ENCODE measurements at regions not wholly inside any gene's neighbourhood (a gene's known extent, or its start where the extent isn't known, plus 50 kb on each side); places are given as distances from the start of the nearest gene placed in this dataset.
"Not testable (repeated sequence)": the region's sequence is repeated elsewhere in the genome, so short reads cannot be mapped to it uniquely, and the experiment has no call there.

DNA sequence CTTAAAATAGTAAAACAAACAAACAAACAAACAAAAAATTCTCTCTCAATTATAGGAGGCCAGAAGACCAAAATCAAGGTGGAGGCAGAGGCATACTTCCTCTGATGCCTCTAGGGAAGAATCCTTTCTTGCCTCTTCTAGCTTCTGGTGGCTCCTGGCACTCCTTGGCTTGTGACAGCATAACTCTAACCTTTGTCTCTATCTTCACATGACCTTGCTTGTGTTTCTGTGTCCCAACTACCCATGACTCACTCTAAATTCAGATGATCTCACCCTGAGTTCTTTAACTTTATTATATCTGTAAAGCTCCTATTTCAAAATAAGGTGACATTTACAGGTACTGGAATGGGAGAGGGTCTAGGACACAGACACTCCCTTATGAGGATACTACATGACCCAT is 88.3 kb upstream of the ANTXRL start:
- DNase-seq (ENCODE audit: low read depth in 2 of 3, low spot score in 2 of 3) = no peak

DNA sequence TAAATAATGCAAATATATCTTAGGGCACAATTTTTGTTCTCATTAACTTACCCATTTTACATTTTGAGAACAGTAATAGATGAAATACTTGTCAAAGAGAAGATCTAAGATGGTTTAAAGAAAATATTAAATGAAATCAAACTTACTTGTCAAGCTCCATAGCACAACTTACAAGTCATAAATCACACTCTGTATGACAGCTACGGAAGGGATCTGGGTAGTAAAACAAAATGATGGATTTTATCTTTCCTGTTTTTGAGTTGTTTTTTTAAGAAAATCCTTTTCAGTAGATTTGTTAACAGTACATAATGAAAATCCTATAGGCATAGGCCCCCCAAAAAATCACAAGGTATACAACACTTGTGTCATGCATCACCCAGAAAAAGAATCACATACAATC is 84.4 kb upstream of the ANTXRL start:
- not testable (repeated sequence) for DNase-seq (ENCODE audit: low read depth in 2 of 3, low spot score in 2 of 3)

DNA sequence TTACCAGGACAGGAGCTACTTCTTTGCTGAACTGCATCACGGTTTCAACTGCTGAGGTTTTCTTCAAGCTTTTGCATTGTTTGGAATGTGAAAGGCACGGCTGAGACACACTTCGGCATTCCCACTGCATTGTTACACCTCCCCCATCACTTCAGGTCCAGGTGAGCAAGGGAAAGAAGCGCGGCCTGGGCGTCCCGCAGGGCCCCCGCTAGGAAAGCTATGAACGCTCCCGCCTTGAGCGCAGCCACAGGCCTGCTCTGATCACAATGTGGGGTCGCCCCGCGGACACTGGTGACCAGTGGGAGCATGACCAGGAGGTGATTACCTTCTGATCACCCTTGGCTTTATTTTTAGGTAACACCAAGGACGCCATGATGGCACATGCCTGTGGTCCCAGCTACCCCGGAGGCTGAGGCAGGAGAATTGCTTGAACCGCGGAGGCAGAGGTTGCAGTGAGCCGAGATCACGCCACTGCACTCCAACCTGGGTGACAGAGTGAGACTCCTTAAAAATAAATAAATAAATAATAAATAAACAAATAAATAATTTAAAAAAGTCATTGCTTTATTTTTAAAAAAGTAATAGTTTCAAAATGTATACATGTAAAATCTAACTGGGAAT is 82.2 kb upstream of the ANTXRL start:
- DNase-seq (ENCODE audit: low read depth in 2 of 3, low spot score in 2 of 3) = not testable (repeated sequence)

DNA sequence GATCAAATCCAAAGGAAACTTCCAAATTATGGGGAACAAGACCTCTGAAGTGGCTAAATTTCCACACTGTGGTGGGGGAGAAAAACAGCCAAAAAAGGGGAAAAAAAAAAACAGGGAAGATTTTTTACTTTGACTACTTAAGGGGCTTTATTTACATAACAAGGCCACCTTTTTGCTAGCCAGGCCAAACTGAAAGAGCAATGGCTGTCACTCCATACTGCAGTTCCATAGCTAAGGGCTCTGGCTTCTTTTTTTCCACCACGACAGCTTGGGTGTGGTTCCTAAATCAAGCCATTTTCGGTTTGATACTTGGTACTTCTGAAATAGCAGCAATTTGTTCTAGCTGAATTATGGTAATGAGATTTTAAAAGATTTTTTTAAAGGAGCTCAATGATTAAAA is 76.4 kb upstream of the ANTXRL start:
- DNase-seq (ENCODE audit: low read depth in 2 of 3, low spot score in 2 of 3) = not testable (repeated sequence)

DNA sequence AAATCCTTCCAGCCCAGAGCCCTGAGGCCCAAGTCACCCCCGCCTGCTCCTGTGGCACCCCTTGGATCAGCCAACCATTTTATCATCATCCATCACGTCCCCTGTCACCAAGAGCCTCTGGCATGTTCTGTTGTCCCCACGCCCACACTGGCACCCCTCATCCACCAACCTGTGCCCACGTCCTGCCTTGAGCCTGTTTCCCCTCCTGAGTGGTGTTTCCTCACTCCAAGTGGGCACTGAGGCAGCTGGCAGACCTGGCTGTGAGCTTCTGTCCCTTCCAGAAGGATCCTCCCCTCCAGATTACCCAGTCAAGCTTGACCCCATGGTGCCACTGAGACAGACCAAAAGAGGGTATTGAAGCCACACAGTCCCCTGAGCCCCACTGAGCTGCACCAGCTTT is 71.4 kb upstream of the ANTXRL start:
- DNase-seq (ENCODE audit: low read depth in 2 of 3, low spot score in 2 of 3) = no peak

DNA sequence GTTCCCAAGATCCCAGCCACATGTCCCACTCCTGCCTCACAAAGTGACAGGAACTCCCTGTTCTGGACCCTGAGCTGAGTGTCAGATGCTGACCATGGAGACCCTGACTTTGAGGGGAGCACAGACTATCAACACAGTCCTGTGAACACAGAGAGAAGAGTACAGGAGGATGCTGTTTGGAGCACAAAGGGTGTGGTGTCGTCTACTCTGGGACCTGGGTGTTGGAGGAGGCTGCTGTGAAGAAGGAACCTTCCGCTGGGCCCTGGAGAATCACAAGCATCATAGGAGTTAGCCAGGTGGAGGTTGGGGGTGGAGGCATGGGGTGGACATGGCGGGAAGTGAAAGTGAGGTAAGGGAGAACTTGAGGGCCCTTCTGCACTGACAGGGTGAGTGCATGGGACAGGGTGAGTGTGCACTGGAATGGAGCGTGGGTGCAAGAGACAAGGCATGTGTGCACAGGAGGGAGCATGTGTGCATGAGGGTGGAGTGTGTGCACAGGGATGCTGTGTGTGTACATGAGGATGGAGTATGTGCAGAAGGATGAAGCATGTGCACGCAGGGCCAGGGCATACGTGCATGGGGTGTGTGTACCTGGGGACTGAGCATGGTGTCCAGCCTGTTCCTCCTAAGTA is 70.7 kb upstream of the ANTXRL start:
- DNase-seq (ENCODE audit: low read depth in 2 of 3, low spot score in 2 of 3) = no peak

DNA sequence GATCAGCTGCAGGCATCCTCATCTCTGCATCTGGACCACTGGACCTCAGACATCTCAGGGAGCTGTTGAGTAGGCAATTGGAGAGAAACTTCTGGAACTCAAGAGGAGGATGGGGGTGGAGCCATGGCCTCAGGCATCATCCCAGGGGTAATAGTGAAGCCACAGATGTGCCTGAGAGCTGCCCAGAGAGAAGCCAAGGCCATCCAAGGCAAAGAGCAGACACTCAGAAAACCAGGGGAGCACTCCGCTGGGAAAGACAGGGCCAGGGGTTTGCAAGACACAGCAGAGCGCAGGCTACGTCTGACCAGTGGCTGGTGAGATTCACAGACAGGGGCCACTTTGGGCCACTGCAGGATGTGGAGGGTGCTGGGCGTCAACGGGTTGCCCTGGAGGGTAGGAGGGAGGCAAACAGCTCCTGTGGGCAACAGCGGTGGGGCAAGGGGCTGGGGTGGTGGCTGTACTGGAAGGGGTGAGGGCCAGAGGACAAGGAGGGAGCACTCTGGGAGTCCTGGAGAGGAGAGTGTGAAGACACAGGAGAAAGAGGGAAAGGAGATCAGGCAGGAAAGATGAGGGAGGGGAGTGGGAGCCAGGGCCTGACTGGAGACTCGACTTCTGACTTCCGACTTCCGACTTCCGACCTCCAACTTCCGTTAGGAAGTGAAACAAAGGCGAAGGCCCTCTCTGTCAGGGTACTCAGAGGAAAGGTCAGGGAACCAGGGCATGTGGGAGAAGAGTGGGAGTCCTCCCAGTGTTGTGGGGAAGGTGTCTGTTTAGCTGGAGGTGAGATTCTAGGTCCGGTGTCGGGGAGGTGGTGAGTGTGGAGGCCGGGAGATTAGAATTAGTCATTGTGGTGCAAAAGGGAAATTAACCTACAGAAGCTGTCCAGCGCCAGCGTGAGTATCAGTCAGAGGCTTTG is 69.7 kb upstream of the ANTXRL start:
- no peak for DNase-seq (ENCODE audit: low read depth in 2 of 3, low spot score in 2 of 3)

DNA sequence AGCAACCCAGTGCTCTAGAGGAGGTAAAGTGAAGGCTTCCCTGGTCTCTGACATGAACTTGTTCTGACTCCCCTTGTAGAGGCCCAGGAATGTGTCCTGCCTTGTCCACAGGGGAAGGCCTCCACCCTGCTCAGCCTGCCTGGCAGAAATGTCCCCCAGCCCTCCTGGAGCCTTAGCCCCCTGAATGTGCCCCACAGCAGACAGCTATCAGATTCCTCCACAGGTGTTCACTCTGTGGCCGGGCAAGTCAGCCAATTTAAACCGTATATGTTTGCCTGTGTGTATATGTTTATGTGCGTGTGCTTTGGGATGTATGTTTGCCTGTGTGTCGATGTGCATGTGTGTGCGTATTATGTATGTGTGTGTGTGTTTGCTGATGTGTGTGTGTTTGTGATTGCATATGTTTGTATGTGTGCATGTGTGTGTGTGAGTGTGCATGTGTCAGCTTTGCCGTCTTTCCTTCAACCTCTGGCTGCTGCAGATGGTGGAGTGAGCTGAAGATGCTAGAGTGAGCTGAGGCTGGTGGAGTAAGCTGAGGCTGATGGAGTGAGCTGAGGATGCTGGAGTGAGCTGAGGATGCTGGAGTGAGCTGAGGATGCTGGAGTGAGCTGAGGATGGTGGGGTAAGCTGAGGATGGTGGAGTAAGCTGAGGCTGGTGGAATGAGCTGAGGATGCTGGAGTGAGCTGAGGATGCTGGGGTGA is 68.9 kb upstream of the ANTXRL start:
- no peak for DNase-seq (ENCODE audit: low read depth in 2 of 3, low spot score in 2 of 3)

DNA sequence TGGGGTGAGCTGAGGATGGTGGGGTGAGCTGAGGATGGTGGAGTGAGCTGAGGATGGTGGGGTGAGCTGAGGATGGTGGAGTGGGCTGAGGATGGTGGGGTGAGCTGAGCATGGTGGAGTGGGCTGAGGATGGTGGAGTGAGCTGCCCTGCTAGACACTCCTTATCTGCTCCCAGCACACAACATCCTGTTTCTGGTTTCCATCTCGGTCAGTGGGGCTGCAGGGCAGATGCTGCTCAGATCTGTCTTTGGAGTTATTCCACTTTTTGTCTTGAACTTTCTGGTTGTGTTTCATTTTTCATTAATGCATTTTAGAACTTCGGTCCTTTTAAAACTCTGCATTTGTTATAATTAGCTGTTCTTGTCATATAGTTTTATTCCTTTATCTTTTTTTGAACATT is 67.9 kb upstream of the ANTXRL start:
- DNase-seq (ENCODE audit: low read depth in 2 of 3, low spot score in 2 of 3) = no peak

DNA sequence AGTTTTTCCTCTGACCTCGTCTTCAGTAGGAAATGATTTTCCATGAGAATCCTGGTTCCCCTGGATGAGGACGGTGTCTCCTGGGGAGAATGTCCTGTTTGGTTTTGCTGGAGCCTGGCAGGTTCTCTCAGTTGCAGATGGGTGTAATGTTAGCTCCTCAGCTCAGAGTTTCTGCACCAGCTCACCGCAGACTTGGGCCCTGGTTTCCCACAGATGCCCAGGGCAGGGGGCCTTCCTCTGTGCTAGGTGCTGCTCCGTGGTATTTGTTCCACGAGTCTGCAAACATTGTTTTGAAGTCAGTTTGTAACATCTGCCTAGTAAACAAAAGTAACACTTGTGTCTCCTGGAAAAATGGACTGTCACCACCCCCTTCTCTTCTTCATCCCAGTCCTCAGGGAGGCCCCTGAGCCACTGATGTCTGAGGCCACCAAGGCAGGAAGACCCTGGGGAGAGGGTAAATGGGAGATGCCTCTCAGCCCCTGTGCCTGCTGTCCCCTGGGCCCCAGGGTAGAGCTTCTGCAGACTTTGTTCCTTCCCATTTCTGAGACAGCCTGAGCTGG is 67.3 kb upstream of the ANTXRL start:
- not testable (repeated sequence) for DNase-seq (ENCODE audit: low read depth in 2 of 3, low spot score in 2 of 3)

DNA sequence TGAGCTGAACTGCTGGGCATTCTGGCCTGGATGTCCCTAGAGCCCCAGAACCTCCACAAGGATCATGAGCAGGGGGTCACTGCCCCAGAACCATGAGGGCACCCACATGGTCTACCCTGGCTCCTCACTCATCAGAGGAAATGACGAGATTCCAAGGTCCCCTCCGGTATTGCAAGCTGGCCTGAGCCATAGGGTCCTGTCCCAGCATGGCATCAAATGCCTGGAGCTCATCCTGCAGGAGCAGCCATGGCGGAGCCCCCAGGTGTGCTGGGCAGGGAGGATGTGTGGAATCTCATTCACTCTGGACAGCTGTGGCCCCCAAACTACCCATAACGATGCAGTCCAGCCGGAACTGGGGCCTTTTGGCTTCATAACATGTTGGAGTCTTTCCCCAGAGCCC is 66.6 kb upstream of the ANTXRL start:
- DNase-seq (ENCODE audit: low read depth in 2 of 3, low spot score in 2 of 3) = no peak

DNA sequence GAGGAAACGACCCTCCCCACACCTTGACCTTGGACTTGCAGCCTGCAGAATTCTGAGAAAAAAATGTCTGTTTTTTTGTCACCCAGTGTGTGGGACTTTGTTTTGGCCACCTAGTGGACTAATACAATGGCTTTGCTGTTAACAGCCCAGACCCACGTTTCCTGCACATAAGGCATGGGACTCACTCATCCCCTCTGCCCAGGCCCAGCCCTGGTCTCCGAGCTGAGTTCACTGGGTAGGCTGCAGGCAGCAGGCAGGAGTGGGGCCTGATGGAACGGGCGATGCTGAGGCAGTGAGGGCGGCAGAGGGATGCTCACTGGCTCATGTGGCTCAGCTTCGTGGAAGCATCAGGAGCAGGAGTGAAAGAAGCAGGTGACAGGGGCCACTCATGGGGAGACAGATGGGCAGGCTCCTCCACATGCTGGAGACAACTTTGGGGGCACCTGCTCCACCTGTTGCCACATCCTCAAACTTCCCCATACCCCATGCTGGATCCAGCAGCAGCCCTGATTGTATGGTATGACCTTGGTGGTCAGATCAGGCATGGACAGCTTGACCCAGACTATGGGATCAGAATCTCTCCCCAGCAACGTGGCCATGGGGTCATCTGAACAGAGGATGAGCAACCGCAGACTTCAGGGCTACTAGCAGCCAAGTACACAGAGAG is 65.8 kb upstream of the ANTXRL start:
- no peak for DNase-seq (ENCODE audit: low read depth in 2 of 3, low spot score in 2 of 3)

DNA sequence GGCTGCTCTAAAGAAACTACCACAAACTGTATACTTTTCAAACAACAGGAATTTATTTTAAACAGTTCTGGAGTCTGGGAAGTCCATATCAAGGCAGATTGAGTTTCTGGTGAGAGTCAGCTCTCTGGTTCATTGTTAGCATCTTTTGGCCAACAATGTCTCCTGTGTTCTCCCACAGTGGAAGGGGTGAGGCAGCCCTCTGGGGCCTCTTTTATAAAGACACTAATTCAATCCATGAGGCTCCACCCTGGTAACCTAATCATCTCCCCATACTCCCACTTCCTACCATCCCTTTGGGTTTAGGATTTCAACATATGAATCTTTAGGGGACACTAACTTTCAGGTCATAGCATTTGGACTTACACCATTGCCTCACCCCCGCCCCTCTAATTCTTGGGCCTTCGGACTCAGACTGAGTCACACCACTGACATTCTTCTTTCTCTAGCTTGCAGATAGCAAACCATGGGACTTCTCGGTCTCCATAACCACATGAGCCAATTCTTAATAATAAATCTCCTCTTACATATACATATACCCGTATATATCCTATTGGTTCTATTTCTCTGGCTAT is 64.3 kb upstream of the ANTXRL start:
- no peak for DNase-seq (ENCODE audit: low read depth in 2 of 3, low spot score in 2 of 3)

DNA sequence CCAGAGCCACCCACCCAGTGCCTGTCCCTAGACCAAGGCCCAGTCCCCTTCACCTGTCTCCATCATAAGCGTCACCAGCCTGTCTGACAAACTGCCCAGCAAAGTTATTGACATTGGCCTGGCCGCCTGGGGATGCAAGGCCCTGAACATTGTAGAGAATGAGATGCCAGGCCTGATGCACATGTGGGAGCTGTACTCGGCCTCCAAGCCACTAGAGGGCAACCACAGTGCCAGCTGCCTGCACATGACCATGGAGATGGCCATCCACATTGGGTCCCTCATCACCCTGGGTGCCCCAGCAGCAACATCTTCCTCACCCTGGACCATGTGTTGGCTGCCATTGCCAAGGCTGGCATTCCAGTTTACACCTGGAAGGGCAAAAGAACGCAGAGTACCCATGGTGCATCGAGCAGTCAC is 63.7 kb upstream of the ANTXRL start:
- no peak for DNase-seq (ENCODE audit: low read depth in 2 of 3, low spot score in 2 of 3)

DNA sequence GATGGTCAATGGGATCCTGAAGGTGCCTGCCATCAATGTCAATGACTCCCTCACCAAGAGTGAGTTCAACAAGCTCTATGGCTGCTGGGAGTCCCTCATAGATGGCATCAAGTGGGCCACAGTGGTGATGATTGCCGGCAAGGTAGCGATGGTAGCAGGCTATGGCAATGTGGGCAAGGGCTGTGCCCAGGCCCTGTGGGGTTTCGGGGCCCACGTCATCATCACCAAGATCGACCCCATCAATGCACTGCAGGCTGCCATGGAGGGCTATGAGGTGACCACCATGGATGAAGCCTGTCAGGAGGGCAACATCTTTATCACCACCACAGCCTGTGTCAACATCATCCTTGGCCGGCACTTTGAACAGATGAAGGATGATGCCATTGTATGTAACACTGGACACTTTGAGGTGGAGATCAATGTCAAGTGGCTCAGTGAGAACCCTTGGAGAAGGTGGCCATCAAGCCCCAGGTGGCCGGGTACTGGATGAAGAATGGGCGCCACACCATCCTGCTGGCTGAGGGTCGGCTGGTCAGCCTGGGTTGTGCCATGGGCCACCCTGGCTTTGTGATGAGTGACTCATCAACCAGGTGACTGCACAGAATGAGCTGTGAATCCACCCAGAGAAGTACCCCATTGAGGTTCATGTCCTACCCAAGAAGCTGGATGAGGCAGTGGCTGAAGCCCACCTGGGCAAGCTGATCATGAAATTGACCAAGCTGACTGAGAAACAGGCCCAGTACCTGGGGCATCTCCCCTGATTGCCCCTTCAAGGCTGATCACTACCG is 63.0 kb upstream of the ANTXRL start:
- no peak for DNase-seq (ENCODE audit: low read depth in 2 of 3, low spot score in 2 of 3)

DNA sequence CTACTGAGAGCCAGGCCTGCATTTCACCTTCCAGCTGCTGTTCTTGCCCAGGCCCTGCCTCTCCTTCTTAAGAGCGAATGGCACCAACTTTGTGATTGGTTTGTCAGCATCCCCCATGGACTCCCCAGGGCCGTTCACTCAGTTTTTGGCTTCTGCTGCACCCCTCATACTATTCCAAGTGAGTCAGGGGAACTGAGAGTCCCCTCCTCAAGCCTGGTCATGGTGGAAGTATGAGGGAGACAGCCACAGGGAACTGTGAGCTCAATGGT is 62.4 kb upstream of the ANTXRL start:
- DNase-seq (ENCODE audit: low read depth in 2 of 3, low spot score in 2 of 3) = no peak

DNA sequence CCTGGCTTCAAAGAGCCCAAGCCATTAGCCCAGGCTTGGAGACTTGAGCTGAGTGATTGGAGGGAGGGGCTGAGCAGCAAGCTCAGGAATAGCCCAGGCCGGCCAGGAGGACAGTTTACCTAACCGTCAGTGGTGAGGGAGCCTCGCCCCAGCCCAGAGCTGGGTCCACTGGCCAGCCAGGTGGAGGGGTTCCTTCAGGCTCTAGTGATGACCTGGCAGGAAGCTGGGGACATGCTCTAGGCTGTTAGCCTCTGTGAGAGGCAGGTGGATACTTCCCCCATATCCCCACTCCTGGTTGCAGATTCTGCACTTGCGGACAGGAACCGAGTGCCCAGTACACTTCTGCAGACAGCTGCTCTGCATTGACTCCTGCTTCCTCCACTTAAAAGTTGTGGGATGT is 61.2 kb upstream of the ANTXRL start:
- DNase-seq (ENCODE audit: low read depth in 2 of 3, low spot score in 2 of 3) = no peak

DNA sequence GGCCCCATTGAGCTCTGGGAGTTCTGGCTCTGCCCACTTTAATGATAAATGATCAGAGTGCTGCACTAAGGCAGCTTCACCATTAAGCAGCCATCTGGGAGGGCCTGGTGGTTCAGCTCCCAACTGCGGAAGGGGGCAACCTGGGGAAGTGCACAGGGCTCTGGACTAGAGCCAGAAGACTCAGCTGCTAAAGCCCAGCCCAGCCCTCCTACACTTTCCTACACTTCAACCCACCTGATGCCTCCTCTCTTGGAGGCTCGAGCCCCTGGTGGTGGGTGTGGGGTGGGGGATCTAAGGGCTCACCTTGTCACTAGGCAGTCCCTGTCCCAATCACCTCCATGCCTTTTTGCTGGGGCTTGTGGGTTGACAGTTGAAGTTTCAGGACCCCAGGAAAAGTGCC is 60.6 kb upstream of the ANTXRL start:
- DNase-seq (ENCODE audit: low read depth in 2 of 3, low spot score in 2 of 3) = no peak

DNA sequence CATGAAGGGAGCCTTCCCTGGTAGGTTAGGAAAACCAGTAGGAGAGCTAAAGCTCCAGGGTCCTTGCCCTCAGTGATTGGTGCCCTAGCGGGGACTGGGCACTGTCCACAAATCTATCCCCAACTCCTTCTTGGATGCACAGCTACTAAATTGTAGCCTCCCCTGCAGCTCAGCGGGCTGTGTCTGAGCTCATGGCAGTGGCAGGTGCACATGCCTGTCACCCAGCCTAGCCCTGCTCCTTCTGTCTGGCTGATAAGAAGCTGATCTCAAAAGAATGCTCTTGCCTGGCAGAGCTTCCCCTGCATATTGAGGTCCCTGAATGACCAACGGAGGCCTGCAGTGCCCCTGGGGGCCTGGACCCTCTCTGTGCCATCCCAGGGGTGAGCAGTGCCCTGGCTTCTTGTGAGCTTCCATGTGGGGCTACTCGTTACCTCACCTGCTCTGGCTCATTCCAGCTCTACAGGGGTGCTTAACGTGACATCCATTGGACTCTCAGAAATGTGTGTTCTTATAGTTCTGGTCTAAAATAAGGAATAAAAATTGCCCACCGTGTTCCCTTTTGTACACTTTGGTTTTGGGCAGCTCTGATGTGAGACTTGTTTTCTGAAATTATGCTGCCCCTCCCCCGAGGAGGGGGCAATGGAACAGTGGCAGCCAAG is 59.8 kb upstream of the ANTXRL start:
- DNase-seq (ENCODE audit: low read depth in 2 of 3, low spot score in 2 of 3) = no peak

Measured in activated CD8-positive, alpha-beta memory T cell treated with anti-CD3 and anti-CD28 coated beads for 48 hours (primary cell).